ENCODE measurements at regions not wholly inside any gene's neighbourhood (a gene's known extent, or its start where the extent isn't known, plus 50 kb on each side); places are given as distances from the start of the nearest gene placed in this dataset.

DNA sequence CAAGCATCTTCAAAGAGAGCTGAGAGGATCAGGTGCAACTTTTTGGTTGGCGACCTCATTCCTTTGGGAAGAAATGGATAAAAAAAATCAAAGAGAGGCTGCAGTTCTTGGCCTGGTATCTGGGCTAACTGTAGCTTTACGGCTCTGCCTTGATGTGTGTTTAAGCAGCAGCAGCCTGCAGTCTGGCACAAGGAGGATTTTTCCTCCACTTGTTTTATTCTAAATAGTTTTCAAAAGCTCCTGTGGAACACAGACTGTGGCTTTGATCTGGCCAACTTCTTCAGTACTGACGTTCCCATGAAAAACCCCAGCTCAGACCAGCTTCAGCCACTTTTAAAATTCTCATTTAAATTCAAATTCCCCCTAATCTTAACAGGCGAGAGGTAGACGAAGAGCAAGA is 137.3 kb downstream of the HDGFL1 start:
- no peaks in the 10 kb centered on the region for H3K36me3 Mint-ChIP-seq
- peaks cover 3% of the 10 kb centered on the region; the same call in 1 of the 2 replicates for H3K4me1 Mint-ChIP-seq
- H3K27ac Mint-ChIP-seq, result no peak overlapping the region
- no peaks in the 10 kb centered on the region for H3K9me3 Mint-ChIP-seq
- no peaks in the 10 kb centered on the region for H3K27me3 Mint-ChIP-seq (ENCODE audit: low read depth)
- no peak for ATAC-seq
- no peak for DNase-seq (ENCODE audit: low spot score)
- ChIA-PET POLR2A (no interaction called here), CTCF (no interaction called here)
- no peak overlapping the region for H3K4me3 Mint-ChIP-seq
- no peak for TF ChIP-seq JUN (CRISPR knock-in tag; IDR thresholded peaks at IDR 0.05)
- TF ChIP-seq, protein P1, sequence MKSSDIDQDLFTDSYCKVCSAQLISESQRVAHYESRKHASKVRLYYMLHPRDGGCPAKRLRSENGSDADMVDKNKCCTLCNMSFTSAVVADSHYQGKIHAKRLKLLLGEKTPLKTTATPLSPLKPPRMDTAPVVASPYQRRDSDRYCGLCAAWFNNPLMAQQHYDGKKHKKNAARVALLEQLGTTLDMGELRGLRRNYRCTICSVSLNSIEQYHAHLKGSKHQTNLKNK (CRISPR knock-in tag; IDR thresholded peaks at IDR 0.05), result no peak
- no peak for TF ChIP-seq FOXJ3 (CRISPR knock-in tag; IDR thresholded peaks at IDR 0.05; ENCODE audit: borderline replicate concordance)
- no peak for TF ChIP-seq ZNF281 (CRISPR knock-in tag; IDR thresholded peaks at IDR 0.05)
- TF ChIP-seq, protein P2, sequence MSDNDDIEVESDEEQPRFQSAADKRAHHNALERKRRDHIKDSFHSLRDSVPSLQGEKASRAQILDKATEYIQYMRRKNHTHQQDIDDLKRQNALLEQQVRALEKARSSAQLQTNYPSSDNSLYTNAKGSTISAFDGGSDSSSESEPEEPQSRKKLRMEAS (CRISPR knock-in tag; IDR thresholded peaks at IDR 0.05), result no peak
- TF ChIP-seq NR1H2 (CRISPR knock-in tag; IDR thresholded peaks at IDR 0.05), result no peak
- TF ChIP-seq NFE2L1 (CRISPR knock-in tag; IDR thresholded peaks at IDR 0.05), result no peak
- no peak for TF ChIP-seq TCF7 (CRISPR knock-in tag; IDR thresholded peaks at IDR 0.05; ENCODE audit: low read depth)
- TF ChIP-seq MXD4 (CRISPR knock-in tag; IDR thresholded peaks at IDR 0.05; ENCODE audit: borderline replicate concordance), result no peak
- no peak for TF ChIP-seq ETV6 (CRISPR knock-in tag; IDR thresholded peaks at IDR 0.05)
- TF ChIP-seq KAT7 (CRISPR knock-in tag; IDR thresholded peaks at IDR 0.05; ENCODE audit: borderline replicate concordance), result no peak
- no peak for TF ChIP-seq GTF2I (CRISPR knock-in tag; conservative IDR thresholded peaks at IDR 0.05)
- TF ChIP-seq TEAD4 (CRISPR knock-in tag; IDR thresholded peaks at IDR 0.05), result no peak
- TF ChIP-seq SP1 (CRISPR knock-in tag; conservative IDR thresholded peaks at IDR 0.05), result no peak
- TF ChIP-seq HMGA2 (CRISPR knock-in tag; IDR thresholded peaks at IDR 0.05), result no peak
- TF ChIP-seq ZNF317 (CRISPR knock-in tag; IDR thresholded peaks at IDR 0.05; ENCODE audit: borderline replicate concordance, low read depth), result no peak
- no peak for TF ChIP-seq NFATC4 (CRISPR knock-in tag; IDR thresholded peaks at IDR 0.05)

DNA sequence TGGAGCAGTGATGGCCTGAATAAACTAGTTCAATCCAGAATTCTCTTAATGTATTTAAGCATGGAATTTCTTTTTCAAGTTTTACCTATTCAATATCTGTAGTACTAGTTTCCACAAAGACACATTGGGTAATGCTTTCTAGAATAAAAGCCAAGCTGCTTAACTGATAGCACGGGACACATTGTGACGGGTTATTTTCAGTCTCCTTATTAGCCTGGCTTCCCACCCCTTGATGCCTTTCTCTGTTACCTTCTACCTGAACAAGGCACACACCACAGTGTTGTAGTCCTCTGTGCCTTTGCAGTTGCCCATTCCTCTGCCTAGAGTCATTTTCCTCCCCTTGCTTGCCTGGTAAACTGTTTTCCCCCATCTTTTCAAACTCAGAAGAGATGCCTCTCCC is 139.1 kb downstream of the HDGFL1 start:
- H3K4me3 Mint-ChIP-seq, result no peak overlapping the region
- no peaks in the 10 kb centered on the region for H3K27me3 Mint-ChIP-seq (ENCODE audit: low read depth)
- ATAC-seq (no peak), DNase-seq (ENCODE audit: low spot score) (no peak)
- H3K4me1 Mint-ChIP-seq, result peaks cover 3% of the 10 kb centered on the region; the same call in 1 of the 2 replicates
- CTCF ChIA-PET, result no interaction called here
- POLR2A ChIA-PET, result no interaction called here
- H3K36me3 Mint-ChIP-seq, result no peaks in the 10 kb centered on the region
- no peaks in the 10 kb centered on the region for H3K9me3 Mint-ChIP-seq
- TF ChIP-seq NR2C2 (CRISPR knock-in tag; IDR thresholded peaks at IDR 0.05) (no peak), ZNF263 (CRISPR knock-in tag; IDR thresholded peaks at IDR 0.05; ENCODE audit: low read depth) (no peak), ZBTB43 (CRISPR knock-in tag; IDR thresholded peaks at IDR 0.05) (no peak)
- no peak overlapping the region for H3K27ac Mint-ChIP-seq

DNA sequence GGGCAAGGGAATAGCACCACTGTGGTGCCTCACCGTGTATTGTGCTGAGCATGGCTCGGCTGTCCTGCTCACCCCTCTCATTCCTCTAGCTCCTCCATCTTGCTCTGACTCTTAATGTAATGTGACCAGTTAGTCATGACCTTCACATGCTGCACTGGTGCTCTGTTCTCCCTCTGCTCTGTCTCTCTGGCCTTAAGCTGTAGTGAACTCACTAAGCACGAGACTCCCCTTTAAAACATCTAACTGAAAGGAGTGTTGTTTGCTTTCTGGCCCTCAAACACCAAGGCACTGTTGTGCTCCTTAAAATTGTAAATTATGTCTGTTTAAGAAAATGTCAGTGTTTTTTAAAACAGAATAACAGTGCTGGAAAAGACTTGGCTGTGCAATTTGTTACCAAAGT is 140.4 kb downstream of the HDGFL1 start:
- CTCF ChIA-PET, result interaction anchor here (1.9 kb wide), 1 partner anchor 27 kb away, joined by 7 read pairs; no protein-coding TSS in a partner anchor
- Mint-ChIP-seq H3K4me3 (no peak overlapping the region), H3K4me1 (peaks cover 3% of the 10 kb centered on the region; the same call in 1 of the 2 replicates), H3K27ac (no peak overlapping the region), H3K9me3 (no peaks in the 10 kb centered on the region), H3K27me3 (ENCODE audit: low read depth) (no peaks in the 10 kb centered on the region), H3K36me3 (no peaks in the 10 kb centered on the region)
- no peak for DNase-seq (ENCODE audit: low spot score)
- POLR2A ChIA-PET, result no interaction called here
- ATAC-seq, result no peak
- TF ChIP-seq NR2C2 (CRISPR knock-in tag; IDR thresholded peaks at IDR 0.05), result no peak
- no peak for TF ChIP-seq NR1H2 (CRISPR knock-in tag; IDR thresholded peaks at IDR 0.05)
- no peak for TF ChIP-seq OVOL2 (CRISPR knock-in tag; IDR thresholded peaks at IDR 0.05; ENCODE audit: borderline replicate concordance)
- no peak for TF ChIP-seq TEAD4 (CRISPR knock-in tag; IDR thresholded peaks at IDR 0.05)
- TF ChIP-seq, protein P3, sequence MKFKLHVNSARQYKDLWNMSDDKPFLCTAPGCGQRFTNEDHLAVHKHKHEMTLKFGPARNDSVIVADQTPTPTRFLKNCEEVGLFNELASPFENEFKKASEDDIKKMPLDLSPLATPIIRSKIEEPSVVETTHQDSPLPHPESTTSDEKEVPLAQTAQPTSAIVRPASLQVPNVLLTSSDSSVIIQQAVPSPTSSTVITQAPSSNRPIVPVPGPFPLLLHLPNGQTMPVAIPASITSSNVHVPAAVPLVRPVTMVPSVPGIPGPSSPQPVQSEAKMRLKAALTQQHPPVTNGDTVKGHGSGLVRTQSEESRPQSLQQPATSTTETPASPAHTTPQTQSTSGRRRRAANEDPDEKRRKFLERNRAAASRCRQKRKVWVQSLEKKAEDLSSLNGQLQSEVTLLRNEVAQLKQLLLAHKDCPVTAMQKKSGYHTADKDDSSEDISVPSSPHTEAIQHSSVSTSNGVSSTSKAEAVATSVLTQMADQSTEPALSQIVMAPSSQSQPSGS (CRISPR knock-in tag; IDR thresholded peaks at IDR 0.05; ENCODE audit: borderline replicate concordance, low read depth), result no peak
- TF ChIP-seq USF1 (CRISPR knock-in tag; IDR thresholded peaks at IDR 0.05), result no peak
- no peak for TF ChIP-seq ESRRA (CRISPR knock-in tag; IDR thresholded peaks at IDR 0.05; ENCODE audit: borderline replicate concordance)
- TF ChIP-seq ZNF263 (CRISPR knock-in tag; IDR thresholded peaks at IDR 0.05; ENCODE audit: low read depth), result no peak
- TF ChIP-seq SMAD3 (CRISPR knock-in tag; IDR thresholded peaks at IDR 0.05; ENCODE audit: borderline replicate concordance), result no peak
- TF ChIP-seq, protein P4, sequence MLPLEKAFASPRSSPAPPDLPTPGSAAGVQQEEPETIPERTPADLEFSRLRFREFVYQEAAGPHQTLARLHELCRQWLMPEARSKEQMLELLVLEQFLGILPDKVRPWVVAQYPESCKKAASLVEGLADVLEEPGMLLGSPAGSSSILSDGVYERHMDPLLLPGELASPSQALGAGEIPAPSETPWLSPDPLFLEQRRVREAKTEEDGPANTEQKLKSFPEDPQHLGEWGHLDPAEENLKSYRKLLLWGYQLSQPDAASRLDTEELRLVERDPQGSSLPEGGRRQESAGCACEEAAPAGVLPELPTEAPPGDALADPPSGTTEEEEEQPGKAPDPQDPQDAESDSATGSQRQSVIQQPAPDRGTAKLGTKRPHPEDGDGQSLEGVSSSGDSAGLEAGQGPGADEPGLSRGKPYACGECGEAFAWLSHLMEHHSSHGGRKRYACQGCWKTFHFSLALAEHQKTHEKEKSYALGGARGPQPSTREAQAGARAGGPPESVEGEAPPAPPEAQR (CRISPR knock-in tag; IDR thresholded peaks at IDR 0.05), result no peak
